Lower leg skin (tissue), 4 donors: ENCODE measurements at regions not wholly inside any gene's neighbourhood (a gene's known extent, or its start where the extent isn't known, plus 50 kb on each side); places are given as distances from the start of the nearest gene placed in this dataset.

ENCODE experiments used
- DNase-seq, 2 donors: peaks; one replicate each; pipeline ENCODE4 v3.0.0-alpha.2; 2019; ENCODE audit warnings: low spot score in 2 of 2
- H3K4me3 ChIP-seq: fragments of 200-600 bp; sonication (generic); 2 replicates; pipeline ENCODE4 v1.5.1; 2017; ENCODE audit warnings: mild to moderate bottlenecking, low read depth; ENCODE audit not compliant: poor library complexity, severe bottlenecking
- POLR2A ChIP-seq, 2 donors: fragments of 450-650 bp; IDR thresholded peaks; one replicate each; pipeline ENCODE4 v1.6.1; 2016 to 2017; ENCODE audit warnings: antibody characterized with exemption in 2 of 2, mild to moderate bottlenecking in 1 of 2, moderate library complexity in 1 of 2
- WGBS, 2 donors: methylation state at CpG; one replicate each; pipeline ENCODE4 v1.1.5; 2018; 5-methylcytosine and 5-hydroxymethylcytosine counted together
- intact Hi-C: fragments of 100-400 bp; cut with DNase I; formaldehyde crosslinking; loops from one replicate; pipeline ENCODE4 v1.15.0; 2023; ENCODE audit warnings: low total_unique reads
- TF ChIP-seq, protein P1 (sequence below), 3 donors: fragments of 450-650 bp; IDR thresholded peaks; one replicate each; pipeline ENCODE4 v1.5.1; 2016; ENCODE audit warnings: antibody characterized with exemption in 3 of 3, mild to moderate bottlenecking in 3 of 3, moderate library complexity in 2 of 3

DNA sequence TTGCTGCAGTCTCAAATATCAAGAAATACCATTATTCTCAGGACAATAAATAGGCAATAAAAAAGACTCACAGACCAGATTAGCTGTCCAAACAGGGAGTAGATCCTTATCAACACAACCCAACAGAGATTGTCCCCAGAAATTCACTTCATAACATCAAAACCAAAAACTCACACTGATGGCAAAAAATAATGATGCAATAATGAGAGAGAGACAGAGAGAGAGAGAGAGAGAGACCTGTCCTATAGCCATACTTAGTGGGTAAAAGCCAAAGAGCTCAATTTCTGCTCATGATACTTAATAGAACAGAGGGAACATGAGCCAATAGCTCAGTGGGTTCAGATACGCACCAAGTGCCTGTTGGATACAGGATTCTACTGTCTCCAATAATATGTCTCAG, 244.5 kb downstream of the FAM72C start:
- intact Hi-C loops: no loop called here
- WGBS, 2 donors: 75 to 95% methylated on average over 1 of the region's 1 CpG

DNA sequence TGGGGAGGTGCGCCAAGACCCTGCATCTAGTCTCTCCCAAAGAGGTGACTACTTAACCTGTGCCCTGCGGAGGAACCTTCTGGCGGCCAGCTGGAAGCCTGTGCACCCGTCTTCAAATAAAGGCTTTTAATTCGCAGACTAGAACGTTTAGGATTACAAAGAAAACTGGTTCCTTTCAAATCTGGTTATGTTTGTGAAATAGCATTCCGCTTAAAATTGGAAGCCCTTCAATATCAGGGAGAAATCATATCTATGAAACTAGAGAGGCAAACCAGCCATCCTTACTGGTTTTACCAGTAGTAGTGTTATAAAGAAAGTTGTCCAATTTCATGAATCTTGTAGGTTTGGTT, 250.8 kb downstream of the FAM72C start:
- intact Hi-C loops: no loop called here
- DNase-seq: no peak
- WGBS, 2 donors: 19 to 28% methylated on average over 6 to 7 of the region's 7 CpGs
- TF ChIP-seq POLR2A (IDR thresholded peaks at IDR 0.05): no peak
- TF ChIP-seq, protein P1, sequence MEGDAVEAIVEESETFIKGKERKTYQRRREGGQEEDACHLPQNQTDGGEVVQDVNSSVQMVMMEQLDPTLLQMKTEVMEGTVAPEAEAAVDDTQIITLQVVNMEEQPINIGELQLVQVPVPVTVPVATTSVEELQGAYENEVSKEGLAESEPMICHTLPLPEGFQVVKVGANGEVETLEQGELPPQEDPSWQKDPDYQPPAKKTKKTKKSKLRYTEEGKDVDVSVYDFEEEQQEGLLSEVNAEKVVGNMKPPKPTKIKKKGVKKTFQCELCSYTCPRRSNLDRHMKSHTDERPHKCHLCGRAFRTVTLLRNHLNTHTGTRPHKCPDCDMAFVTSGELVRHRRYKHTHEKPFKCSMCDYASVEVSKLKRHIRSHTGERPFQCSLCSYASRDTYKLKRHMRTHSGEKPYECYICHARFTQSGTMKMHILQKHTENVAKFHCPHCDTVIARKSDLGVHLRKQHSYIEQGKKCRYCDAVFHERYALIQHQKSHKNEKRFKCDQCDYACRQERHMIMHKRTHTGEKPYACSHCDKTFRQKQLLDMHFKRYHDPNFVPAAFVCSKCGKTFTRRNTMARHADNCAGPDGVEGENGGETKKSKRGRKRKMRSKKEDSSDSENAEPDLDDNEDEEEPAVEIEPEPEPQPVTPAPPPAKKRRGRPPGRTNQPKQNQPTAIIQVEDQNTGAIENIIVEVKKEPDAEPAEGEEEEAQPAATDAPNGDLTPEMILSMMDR (IDR thresholded peaks at IDR 0.05): no peak
- no peak overlapping the region for H3K4me3 ChIP-seq

More for the DNA sequence above, 244.5 kb downstream of the FAM72C start:
- no peak overlapping the region for H3K4me3 ChIP-seq
- no peak for DNase-seq
- TF ChIP-seq, protein P1 (IDR thresholded peaks at IDR 0.05): no peak
- TF ChIP-seq POLR2A (IDR thresholded peaks at IDR 0.05): no peak

DNA sequence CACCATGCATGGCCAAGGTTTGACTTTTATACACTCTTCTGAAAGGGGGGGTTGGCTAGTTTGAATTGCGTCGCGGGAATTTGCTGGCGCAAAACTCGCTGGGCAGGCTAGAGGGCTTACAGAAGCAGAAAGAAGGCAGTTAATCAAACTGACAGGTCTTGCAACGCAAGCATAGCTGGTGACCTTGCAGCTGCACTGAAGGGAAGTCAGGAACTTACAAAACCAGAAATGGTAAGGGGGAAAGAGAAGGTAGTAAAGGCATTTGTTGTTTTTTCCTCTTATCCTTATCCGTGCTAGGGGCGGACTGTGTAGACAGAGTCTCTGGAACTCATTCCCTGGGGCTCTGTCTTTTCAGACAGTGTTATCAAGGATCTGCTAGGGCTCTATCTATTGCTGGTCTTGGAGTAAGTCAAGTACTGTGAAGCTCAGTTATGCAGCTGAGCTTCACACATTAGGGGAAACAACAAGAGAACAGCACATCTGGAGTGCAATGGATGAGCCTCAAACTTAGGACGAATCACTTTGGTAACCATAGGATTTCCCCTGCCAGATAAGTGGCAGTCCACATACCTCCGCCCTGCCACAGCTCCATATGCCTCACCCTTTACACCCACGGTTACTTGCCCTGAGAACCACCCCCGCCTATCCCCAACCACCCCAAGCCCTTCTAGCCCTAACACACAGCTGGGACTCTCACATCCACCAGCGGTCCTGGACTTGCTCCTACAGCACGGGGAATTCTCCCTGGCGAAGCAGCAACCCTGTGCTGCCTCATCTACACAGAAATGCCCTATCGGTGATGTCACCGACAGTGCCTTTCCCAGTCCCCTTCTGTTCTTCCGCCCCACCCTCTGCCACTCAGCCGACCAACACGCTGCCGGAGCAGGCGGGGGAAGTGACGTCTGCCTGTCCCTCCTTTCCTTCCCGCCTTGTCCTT, 251.4 kb downstream of the FAM72C start:
- intact Hi-C loops: no loop called here
- DNase-seq: no peak
- 14 to 22% methylated on average over 11 to 21 of the region's 24 CpGs for WGBS, 2 donors
- TF ChIP-seq POLR2A (IDR thresholded peaks at IDR 0.05): no peak
- TF ChIP-seq, protein P1 (IDR thresholded peaks at IDR 0.05): no peak
- no peak overlapping the region for H3K4me3 ChIP-seq

DNA sequence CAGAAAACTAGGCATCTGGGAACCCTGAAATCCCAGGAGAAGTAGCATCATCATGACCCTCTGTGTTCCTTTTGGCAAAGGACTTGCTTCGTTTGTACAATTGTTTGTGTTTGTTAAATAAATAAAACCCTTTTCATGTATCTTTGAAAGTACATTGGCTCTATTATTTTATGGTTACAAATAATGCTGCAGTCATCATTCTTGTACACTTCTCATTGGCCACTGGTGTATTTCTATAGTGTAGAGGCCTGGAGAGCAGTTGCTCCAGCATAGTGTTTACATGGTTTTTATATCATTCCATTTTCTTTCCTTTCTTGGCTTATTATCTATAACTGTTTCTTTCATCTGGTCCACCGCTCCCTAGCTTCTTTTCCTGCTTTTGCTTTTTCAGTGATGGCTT, 253.3 kb downstream of the FAM72C start:
- 80 to 83% methylated on average over 2 of the region's 2 CpGs for WGBS, 2 donors
- intact Hi-C loops: no loop called here
- DNase-seq: no peak
- TF ChIP-seq, protein P1 (IDR thresholded peaks at IDR 0.05): no peak
- no peak for TF ChIP-seq POLR2A (IDR thresholded peaks at IDR 0.05)
- H3K4me3 ChIP-seq: no peak overlapping the region

DNA sequence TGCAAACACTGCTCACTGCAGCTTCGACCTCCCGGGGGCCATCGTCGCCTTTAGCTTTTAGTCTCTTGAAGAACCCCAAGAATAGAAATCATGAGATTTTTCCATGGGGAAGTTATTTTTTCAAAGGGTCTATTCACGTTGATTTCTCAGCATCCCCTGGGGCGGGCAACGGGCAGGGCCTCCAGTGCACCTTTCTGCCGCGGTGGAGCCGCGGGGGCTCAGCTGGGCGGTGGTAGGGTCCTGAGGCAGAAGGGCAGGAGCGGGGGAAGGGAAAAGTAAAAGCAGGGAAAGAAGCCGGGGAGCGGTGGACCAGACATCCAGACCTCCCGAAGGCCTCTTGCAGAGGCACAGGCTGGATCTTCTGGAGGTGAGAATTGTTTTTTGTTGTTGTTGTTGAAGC, 253.8 kb downstream of the FAM72C start:
- WGBS, 2 donors: 46 to 49% methylated on average over 16 of the region's 16 CpGs
- no peak for DNase-seq

More for the DNA sequence above, 253.8 kb downstream of the FAM72C start:
- intact Hi-C loops: no loop called here
- H3K4me3 ChIP-seq: no peak overlapping the region
- no peak for TF ChIP-seq POLR2A (IDR thresholded peaks at IDR 0.05)
- TF ChIP-seq, protein P1 (IDR thresholded peaks at IDR 0.05): no peak
